Activated CD8-positive, alpha-beta memory T cell treated with anti-CD3 and anti-CD28 coated beads, Interleukin-2, amount 50 U/mL, for 48 hours (primary cell): ENCODE measurements at regions not wholly inside any gene's neighbourhood (a gene's known extent, or its start where the extent isn't known, plus 50 kb on each side); places are given as distances from the start of the nearest gene placed in this dataset.
"Not testable (repeated sequence)": the region's sequence is repeated elsewhere in the genome, so short reads cannot be mapped to it uniquely, and the experiment has no call there.

Experiments used
- DNase-seq: peaks from one replicate; pipeline ENCODE4 v3.0.0-alpha.2; 2020

DNA sequence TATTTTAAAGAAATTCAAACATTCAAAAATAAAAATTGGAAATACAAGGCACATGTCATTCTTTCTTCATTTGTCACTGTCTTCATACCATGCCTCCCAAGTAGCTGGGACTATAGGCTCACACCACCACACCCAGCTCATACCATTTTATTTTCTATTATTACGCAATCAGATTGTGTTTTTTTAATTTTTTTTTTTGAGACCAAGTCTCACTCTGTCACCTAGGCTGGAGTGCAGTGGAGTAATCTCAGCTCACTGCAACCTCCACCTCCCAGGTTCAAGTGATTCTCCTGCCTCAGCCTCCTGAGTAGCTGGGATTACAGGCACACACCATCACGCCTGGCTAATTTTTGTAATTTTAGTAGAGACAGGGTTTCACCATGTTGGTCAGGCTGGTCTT is 526.1 kb downstream of the DTWD2 start:
- DNase-seq: not testable (repeated sequence)

GRCh38 chr5:118461436-118461835 is 526.9 kb downstream of the DTWD2 start:
- DNase-seq: no peak

DNA sequence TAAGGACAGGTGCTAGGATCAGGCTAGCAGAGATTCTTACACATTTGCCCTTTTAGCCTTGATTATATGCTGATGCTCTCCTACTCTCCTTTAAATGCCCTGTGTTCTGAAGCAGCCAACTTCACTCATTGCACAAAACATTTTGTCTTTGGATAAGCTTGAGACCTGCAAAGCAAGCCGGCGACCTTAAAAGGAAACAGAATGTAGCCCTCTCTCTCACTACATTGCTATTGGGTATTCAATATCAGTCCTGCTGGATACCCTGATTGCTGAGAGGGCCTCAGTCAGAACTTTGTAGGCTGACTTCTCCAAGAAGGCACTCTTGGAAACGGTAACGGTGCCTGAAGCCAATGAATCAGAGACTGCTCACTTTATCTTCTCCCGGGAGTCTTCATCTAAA is 528.9 kb downstream of the DTWD2 start:
- no peak for DNase-seq

DNA sequence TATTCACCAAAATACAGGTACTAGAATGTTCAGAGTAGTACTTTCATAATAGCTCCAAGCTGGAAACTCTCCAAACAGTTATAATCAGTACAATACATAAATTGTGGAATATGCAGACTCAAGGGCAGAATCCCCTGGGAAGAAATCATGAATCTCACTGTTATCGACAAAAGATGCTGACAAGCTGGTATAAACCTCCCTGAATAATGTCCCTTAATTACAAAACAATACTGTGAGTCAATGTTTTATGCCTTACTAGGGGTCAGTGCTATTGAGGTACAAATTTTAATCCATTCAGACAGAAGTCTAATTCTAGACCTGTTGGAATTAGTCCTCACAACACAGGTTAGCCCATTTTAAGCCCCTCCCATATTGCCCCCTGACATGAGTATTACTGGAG is 532.3 kb downstream of the DTWD2 start:
- no peak for DNase-seq

- DNase-seq: no peak
Observed at GRCh38 chr5:118451697-118452247, 536.6 kb downstream of the DTWD2 start.

DNA sequence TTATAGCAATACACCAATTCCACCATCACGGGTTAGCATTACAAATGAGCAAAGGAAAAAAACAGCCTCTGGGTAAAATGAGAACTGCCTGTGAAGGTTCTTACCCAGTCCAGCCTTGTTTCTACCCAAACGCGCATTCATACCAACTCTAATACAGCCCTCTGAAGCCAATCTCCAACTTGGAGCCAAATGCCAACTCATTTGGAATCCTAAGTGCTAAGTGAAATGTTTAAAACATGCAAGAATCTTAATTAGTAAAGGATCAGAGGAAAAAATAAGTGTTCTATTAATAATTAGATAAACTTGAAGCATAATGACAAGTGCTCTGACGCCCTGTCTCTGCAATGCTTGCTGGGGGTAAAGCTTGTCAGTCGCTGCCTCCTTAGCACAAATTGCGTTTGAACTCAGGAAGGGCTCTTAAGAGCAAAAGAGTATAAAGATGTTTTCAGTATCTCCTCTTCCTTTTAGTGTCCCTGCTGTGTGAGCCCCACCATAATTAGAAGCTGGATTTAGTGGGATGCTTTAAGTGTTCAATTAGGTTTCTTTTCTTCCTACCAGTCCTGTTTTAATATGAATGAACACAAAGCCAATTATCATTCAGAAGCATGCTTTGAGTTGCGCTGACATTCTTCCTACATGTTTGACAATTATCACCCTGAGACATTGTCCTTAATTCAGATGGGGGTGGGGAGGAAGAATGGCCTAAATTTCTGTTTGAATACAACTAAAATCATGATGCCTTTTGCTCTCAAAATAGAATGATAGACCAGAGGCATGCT is 537.6 kb downstream of the DTWD2 start:
- no peak for DNase-seq

DNA sequence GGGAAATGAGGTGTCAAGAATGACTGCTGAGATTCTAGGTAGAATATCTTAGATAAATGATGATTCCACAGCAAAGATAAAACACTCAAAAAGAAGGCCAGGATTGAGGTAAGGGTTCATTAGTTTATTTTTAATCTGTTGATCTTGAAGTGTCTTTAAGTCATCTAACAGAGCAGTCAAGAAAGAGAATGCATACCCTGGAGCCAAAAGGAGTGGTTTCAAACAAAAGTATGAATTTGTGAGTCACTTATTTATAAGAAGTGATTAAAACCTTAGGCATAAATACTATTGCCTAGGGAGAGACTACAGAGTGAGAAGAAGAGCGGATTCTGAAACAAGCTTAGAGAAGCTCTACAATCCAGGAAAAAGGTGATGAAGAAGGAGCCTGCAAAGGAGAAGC is 541.0 kb downstream of the DTWD2 start:
- no peak for DNase-seq

DNA sequence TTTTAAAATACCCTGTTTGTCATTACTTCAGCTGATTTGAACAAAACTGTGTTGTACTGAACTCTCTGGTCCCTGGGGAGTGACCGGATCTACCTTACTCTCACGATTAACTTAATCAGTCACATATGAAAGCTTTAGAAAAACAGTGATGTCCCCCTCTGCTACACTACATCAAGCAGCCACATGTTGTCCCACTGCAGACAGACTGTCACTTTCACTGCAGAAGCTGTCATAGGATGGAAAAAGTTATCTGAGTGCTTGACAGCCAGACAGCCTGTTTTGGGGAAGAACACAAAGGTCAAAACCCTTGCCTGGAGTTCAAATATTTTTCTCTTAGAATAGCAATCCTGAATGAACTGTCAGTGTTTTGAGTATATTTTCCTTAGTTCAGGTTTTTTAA is 546.4 kb downstream of the DTWD2 start:
- no peak for DNase-seq

DNA sequence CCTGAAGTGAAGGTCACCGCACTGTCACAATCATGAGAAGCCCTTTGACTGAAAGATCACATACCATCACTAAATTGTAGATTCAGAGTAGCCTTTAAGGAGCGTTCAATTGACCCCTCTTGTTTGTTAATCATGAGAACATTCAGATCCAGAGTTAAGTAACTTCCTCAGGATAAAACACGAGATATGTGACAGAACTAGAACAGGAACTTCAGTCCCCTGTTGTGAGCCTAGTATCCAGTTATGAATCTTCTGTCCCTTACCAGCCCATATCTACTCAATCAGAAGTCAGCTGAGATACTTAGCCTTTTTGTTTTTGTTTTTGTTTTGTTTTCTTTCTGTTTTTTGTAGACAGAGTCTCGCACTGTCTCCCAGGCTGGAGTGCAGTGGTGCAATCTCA is 547.3 kb downstream of the DTWD2 start:
- no peak for DNase-seq

GRCh38 chr5:118440496-118440895 is 547.9 kb downstream of the DTWD2 start:
- no peak for DNase-seq

GRCh38 chr5:118439831-118440230 is 548.5 kb downstream of the DTWD2 start:
- DNase-seq: no peak

GRCh38 chr5:118435131-118435530 is 553.2 kb downstream of the DTWD2 start:
- DNase-seq: no peak

DNA sequence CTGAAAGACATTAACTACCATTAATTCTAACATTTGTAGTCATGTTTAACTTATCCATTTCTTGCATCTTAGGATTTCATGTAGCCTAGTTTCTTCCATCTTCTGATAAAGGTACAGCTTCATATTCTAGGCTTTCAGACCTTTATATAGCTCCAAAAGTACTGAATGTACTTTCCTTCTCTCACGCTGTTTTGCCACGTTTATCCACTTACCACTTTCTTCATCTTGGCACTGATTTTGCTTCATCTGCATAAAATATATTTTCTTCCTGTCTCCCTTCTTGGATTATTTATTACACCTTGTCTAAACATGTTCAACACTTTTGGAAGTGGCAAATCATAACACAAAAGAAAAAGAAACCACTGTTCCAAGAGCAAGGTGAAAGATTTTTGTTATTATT is 553.8 kb downstream of the DTWD2 start:
- DNase-seq: no peak

DNA sequence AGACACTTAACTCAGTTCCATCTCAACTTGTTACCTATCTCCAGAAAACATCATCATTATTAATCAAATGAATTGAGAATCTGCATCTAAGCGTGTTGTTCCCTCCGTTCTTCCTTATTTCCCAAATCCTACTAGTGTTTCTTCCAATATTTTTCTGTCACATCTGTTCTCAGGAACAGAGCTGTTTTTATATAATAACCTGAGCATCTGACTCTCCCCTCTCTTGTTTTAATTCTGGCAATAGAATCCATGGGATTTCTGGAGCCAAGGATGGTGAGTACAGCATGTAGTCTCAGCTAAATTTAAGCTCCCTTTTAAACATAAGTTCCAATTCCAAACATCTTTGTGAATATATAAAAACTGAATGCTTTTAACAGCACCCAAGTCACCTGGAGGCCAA is 558.3 kb downstream of the DTWD2 start:
- DNase-seq: no peak

DNA sequence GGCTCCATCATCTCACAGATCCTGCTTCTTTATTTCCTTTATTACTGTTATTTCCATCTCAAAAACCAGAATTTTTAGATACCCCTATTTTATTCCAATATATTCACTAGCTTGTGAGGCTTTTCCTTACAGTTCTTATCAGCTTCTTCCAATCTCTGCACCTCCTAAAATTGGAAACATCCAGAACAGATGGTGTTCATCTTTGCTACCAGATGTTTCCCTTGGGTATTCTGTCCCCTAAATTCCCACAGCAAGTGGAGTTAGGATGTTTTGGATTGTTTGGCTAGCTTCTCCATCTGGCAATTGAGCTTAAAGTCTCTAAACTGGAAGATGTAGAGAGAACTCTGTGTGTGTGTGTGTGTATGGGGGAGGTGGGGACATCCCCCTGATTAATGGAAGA is 580.4 kb downstream of the DTWD2 start:
- DNase-seq: no peak

- no peak for DNase-seq
Observed at GRCh38 chr5:118405650-118406061, 582.7 kb downstream of the DTWD2 start.

GRCh38 chr5:118397236-118397635 is 591.1 kb downstream of the DTWD2 start:
- no peak for DNase-seq

DNA sequence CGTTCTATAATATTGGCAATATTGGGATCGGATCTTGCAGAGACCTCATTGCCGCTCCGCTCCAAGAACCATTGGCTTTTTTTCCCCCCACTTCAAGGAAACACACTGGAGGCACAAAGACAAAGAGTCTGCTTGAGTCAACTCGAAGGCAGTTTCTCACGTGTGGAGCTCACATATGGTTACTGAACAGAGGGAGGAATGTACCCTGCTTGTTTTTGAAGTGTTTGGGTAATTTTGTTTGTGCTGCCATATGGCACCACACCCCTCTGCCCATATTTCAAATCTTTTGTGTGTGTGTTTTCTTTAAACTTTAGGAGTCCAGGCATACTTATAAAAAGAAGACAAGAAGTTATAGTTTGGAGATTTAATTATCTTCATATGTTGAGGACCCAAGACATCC is 595.9 kb downstream of the DTWD2 start:
- DNase-seq: no peak

GRCh38 chr5:118382931-118383330 is 605.4 kb downstream of the DTWD2 start:
- not testable (repeated sequence) for DNase-seq

- no peak for DNase-seq
Observed at GRCh38 chr5:118379470-118379869, 608.9 kb downstream of the DTWD2 start.

GRCh38 chr5:118378959-118379358 is 609.4 kb downstream of the DTWD2 start:
- DNase-seq: no peak

DNA sequence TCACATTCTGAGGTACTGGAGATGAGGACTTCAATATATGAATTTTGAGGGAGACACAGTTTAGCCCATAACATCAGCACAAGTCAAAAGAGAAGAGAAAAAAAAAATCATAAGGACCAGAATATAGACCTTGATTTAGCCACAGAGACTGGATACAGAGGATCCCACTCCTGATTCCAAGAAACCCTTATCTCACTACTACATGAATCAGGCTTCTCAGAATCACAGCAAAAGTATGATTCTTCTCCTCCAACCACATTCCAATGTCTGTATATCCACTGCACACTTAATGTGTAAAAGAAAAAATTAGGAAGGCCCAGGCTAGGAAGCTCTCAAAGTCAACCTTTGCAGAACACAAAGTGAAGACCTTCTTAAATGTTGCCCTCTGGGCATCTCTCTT is 610.9 kb downstream of the DTWD2 start:
- DNase-seq: no peak

- no peak for DNase-seq
Observed at GRCh38 chr5:118371973-118372831, 616.1 kb downstream of the DTWD2 start.

GRCh38 chr5:118366429-118366828 is 621.9 kb downstream of the DTWD2 start:
- DNase-seq: no peak
